ENCODE measurements at regions not wholly inside any gene's neighbourhood (a gene's known extent, or its start where the extent isn't known, plus 50 kb on each side); places are given as distances from the start of the nearest gene placed in this dataset.
"Not testable (repeated sequence)": the region's sequence is repeated elsewhere in the genome, so short reads cannot be mapped to it uniquely, and the experiment has no call there.

GRCh38 chr21:9735421-9735961, 785.9 kb upstream of the TPTE start:
- WGBS, 5 donors = 70 to 73% (median 72%) methylated on average over 20 to 21 of the region's 21 CpGs
- H3K36me3 ChIP-seq = no peaks in the 10 kb centered on the region
- H3K27me3 ChIP-seq = no peaks in the 10 kb centered on the region
- H3K27ac ChIP-seq = no peak overlapping the region
- H3K4me3 ChIP-seq = no peak overlapping the region
- H3K9me3 ChIP-seq = peaks cover 7 to 79% (median 61%) of the 10 kb centered on the region in 4 donors
- no peak for DNase-seq
- no peak for TF ChIP-seq EP300 (IDR thresholded peaks at IDR 0.05)
- TF ChIP-seq CTCF (IDR thresholded peaks at IDR 0.05) = no peak
- TF ChIP-seq POLR2A (IDR thresholded peaks at IDR 0.05) = no peak
- no peak for TF ChIP-seq POLR2AphosphoS5 (IDR thresholded peaks at IDR 0.05)
- intact Hi-C loops (cut with DNase I; ENCODE audit: low total_unique reads) = no loop called here
- no peaks in the 10 kb centered on the region for H3K4me1 ChIP-seq

GRCh38 chr21:9737301-9737700, 784.1 kb upstream of the TPTE start:
- H3K27ac ChIP-seq; H3K36me3 ChIP-seq; H3K4me3 ChIP-seq; H3K27me3 ChIP-seq; H3K4me1 ChIP-seq; intact Hi-C loops (cut with DNase I; ENCODE audit: low total_unique reads); DNase-seq: not testable (repeated sequence)
- peaks cover 7 to 80% (median 54%) of the 10 kb centered on the region in 4 donors for H3K9me3 ChIP-seq
- 61 to 76% (median 66%) methylated on average over 2 of the region's 2 CpGs for WGBS, 5 donors

GRCh38 chr21:9737871-9738515, 783.4 kb upstream of the TPTE start:
- H3K27ac ChIP-seq; H3K4me1 ChIP-seq; H3K36me3 ChIP-seq; DNase-seq; H3K27me3 ChIP-seq; H3K4me3 ChIP-seq; intact Hi-C loops (cut with DNase I; ENCODE audit: low total_unique reads): not testable (repeated sequence)
- WGBS, 5 donors = 47 to 59% (median 53%) methylated on average over 5 of the region's 5 CpGs
- TF ChIP-seq CTCF (IDR thresholded peaks at IDR 0.05) = peak in 1 of 7 experiments; percentile 2
- peaks cover 7 to 73% (median 52%) of the 10 kb centered on the region in 4 donors for H3K9me3 ChIP-seq

GRCh38 chr21:9738527-9738926, 782.9 kb upstream of the TPTE start:
- WGBS, 5 donors = 35 to 52% (median 45%) methylated on average over 2 of the region's 2 CpGs
- DNase-seq = no peak
- Histone ChIP-seq H3K36me3 (no peaks in the 10 kb centered on the region), H3K27me3 (no peaks in the 10 kb centered on the region), H3K4me3 (no peak overlapping the region), H3K27ac (no peak overlapping the region), H3K4me1 (no peaks in the 10 kb centered on the region), H3K9me3 (peaks cover 7 to 74% (median 53%) of the 10 kb centered on the region in 4 donors)
- intact Hi-C loops (cut with DNase I; ENCODE audit: low total_unique reads) = no loop called here
- no peak for TF ChIP-seq POLR2A (IDR thresholded peaks at IDR 0.05)
- TF ChIP-seq POLR2AphosphoS5 (IDR thresholded peaks at IDR 0.05) = no peak
- no peak for TF ChIP-seq EP300 (IDR thresholded peaks at IDR 0.05)
- TF ChIP-seq CTCF (IDR thresholded peaks at IDR 0.05) = no peak

- Histone ChIP-seq H3K36me3 (no peaks in the 10 kb centered on the region), H3K27me3 (no peaks in the 10 kb centered on the region), H3K27ac (no peak overlapping the region), H3K4me3 (no peak overlapping the region), H3K9me3 (peaks cover 7 to 74% (median 55%) of the 10 kb centered on the region in 4 donors), H3K4me1 (no peaks in the 10 kb centered on the region)
- WGBS, 5 donors = 52 to 61% (median 54%) methylated on average over 3 of the region's 3 CpGs
- intact Hi-C loops (cut with DNase I; ENCODE audit: low total_unique reads) = no loop called here
- no peak for DNase-seq
- TF ChIP-seq CTCF (IDR thresholded peaks at IDR 0.05) (no peak), POLR2AphosphoS5 (IDR thresholded peaks at IDR 0.05) (no peak), POLR2A (IDR thresholded peaks at IDR 0.05) (no peak), EP300 (IDR thresholded peaks at IDR 0.05) (no peak)
Observed at GRCh38 chr21:9739240-9739639, 782.1 kb upstream of the TPTE start.

- WGBS, 5 donors = 64 to 75% (median 72%) methylated on average over 8 of the region's 8 CpGs
- DNase-seq; H3K27ac ChIP-seq; H3K4me3 ChIP-seq; H3K4me1 ChIP-seq; H3K36me3 ChIP-seq; intact Hi-C loops (cut with DNase I; ENCODE audit: low total_unique reads); H3K27me3 ChIP-seq: not testable (repeated sequence)
- H3K9me3 ChIP-seq = peaks cover 5 to 76% (median 53%) of the 10 kb centered on the region in 4 donors
Observed at GRCh38 chr21:9740177-9740941, 781.0 kb upstream of the TPTE start.

Measured in stomach (tissue), 8 donors.